ENCODE measurements at regions not wholly inside any gene's neighbourhood (a gene's known extent, or its start where the extent isn't known, plus 50 kb on each side); places are given as distances from the start of the nearest gene placed in this dataset.
"Not testable (repeated sequence)": the region's sequence is repeated elsewhere in the genome, so short reads cannot be mapped to it uniquely, and the experiment has no call there.

- H3K36me3 ChIP-seq (ENCODE audit: insufficient read depth, low read length) = no peaks in the 10 kb centered on the region
- DNase-seq (ENCODE audit: low read depth, low spot score) = no peak
- H3K9me3 ChIP-seq (ENCODE audit: low read depth, low read length) = no peaks in the 10 kb centered on the region
- H3K9ac ChIP-seq (ENCODE audit: insufficient read length) = no peak overlapping the region
- TF ChIP-seq POLR2AphosphoS5 (IDR thresholded peaks at IDR 0.05; ENCODE audit: borderline replicate concordance, low read depth, low read length) (no peak), FOXP2 (optimal IDR thresholded peaks at IDR 0.05; ENCODE audit: control extremely low read depth, extremely low read length, insufficient read depth) (no peak), EZH2 (IDR thresholded peaks at IDR 0.05) (no peak)
- no peak overlapping the region for H3K4me3 ChIP-seq
- no peak overlapping the region for H3K27ac ChIP-seq
These were observed 562.7 kb upstream of the WSB1 start for GRCh38 chr17:26731005-26731921.

- not testable (repeated sequence) for H3K4me3 ChIP-seq; H3K9me3 ChIP-seq (ENCODE audit: low read depth, low read length); H3K27ac ChIP-seq; DNase-seq (ENCODE audit: low read depth, low spot score); H3K36me3 ChIP-seq (ENCODE audit: insufficient read depth, low read length); H3K9ac ChIP-seq (ENCODE audit: insufficient read length)
These were observed 562.0 kb upstream of the WSB1 start for GRCh38 chr17:26731926-26732325.

- H3K9me3 ChIP-seq (ENCODE audit: low read depth, low read length); DNase-seq (ENCODE audit: low read depth, low spot score); H3K36me3 ChIP-seq (ENCODE audit: insufficient read depth, low read length); H3K27ac ChIP-seq; H3K9ac ChIP-seq (ENCODE audit: insufficient read length); H3K4me3 ChIP-seq: not testable (repeated sequence)
These were observed 559.1 kb upstream of the WSB1 start for GRCh38 chr17:26734775-26735174.

- not testable (repeated sequence) for H3K36me3 ChIP-seq (ENCODE audit: insufficient read depth, low read length); H3K4me3 ChIP-seq; H3K27ac ChIP-seq; DNase-seq (ENCODE audit: low read depth, low spot score); H3K9me3 ChIP-seq (ENCODE audit: low read depth, low read length); H3K9ac ChIP-seq (ENCODE audit: insufficient read length)
These were observed 557.9 kb upstream of the WSB1 start for GRCh38 chr17:26735977-26736376.

- Histone ChIP-seq H3K4me3 (no peak overlapping the region), H3K36me3 (ENCODE audit: insufficient read depth, low read length) (no peaks in the 10 kb centered on the region), H3K9me3 (ENCODE audit: low read depth, low read length) (no peaks in the 10 kb centered on the region), H3K27ac (no peak overlapping the region), H3K9ac (ENCODE audit: insufficient read length) (no peak overlapping the region)
- TF ChIP-seq POLR2AphosphoS5 (IDR thresholded peaks at IDR 0.05; ENCODE audit: borderline replicate concordance, low read depth, low read length) = no peak
- no peak for TF ChIP-seq EZH2 (IDR thresholded peaks at IDR 0.05)
- TF ChIP-seq FOXP2 (optimal IDR thresholded peaks at IDR 0.05; ENCODE audit: control extremely low read depth, extremely low read length, insufficient read depth) = no peak
- no peak for DNase-seq (ENCODE audit: low read depth, low spot score)
These were observed 527.8 kb upstream of the WSB1 start for GRCh38 chr17:26765860-26766709.

GRCh38 chr17:26766743-26767142, 527.2 kb upstream of the WSB1 start:
- no peak overlapping the region for H3K27ac ChIP-seq
- no peak overlapping the region for H3K4me3 ChIP-seq
- no peak for DNase-seq (ENCODE audit: low read depth, low spot score)
- no peaks in the 10 kb centered on the region for H3K36me3 ChIP-seq (ENCODE audit: insufficient read depth, low read length)
- TF ChIP-seq EZH2 (IDR thresholded peaks at IDR 0.05) = no peak
- no peaks in the 10 kb centered on the region for H3K9me3 ChIP-seq (ENCODE audit: low read depth, low read length)
- no peak overlapping the region for H3K9ac ChIP-seq (ENCODE audit: insufficient read length)

- no peak overlapping the region for H3K9ac ChIP-seq (ENCODE audit: insufficient read length)
- TF ChIP-seq FOXP2 (optimal IDR thresholded peaks at IDR 0.05; ENCODE audit: control extremely low read depth, extremely low read length, insufficient read depth) (no peak), POLR2AphosphoS5 (IDR thresholded peaks at IDR 0.05; ENCODE audit: borderline replicate concordance, low read depth, low read length) (no peak), EZH2 (IDR thresholded peaks at IDR 0.05) (no peak)
- no peak overlapping the region for H3K4me3 ChIP-seq
- DNase-seq (ENCODE audit: low read depth, low spot score) = no peak
- no peak overlapping the region for H3K27ac ChIP-seq
- H3K36me3 ChIP-seq (ENCODE audit: insufficient read depth, low read length) = no peaks in the 10 kb centered on the region
- H3K9me3 ChIP-seq (ENCODE audit: low read depth, low read length) = no peaks in the 10 kb centered on the region
These were observed 520.4 kb upstream of the WSB1 start for GRCh38 chr17:26773189-26774188.

Data from SK-N-MC (cell line).